ENCODE measurements at regions not wholly inside any gene's neighbourhood (a gene's known extent, or its start where the extent isn't known, plus 50 kb on each side); places are given as distances from the start of the nearest gene placed in this dataset.

DNA sequence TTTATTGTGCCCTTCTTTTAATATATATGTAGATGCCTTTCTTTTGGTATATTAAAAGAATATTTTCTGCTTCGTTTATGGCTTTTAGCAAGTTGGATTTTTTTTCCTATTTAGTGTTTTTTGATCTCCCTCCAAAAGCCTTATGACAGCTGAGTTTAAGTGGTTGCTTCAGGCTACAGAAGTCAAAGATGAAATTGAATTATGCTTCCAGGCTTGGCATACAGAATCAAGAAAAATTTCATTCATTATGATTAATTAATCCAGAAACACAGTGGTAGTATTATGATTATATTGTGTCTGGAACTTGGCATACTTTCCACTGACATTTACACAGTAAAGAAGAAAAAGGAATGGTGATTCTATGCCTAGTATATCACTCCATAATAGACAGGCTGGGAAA is 63.8 kb upstream of the SEM1 start:
- TF ChIP-seq, protein P1, sequence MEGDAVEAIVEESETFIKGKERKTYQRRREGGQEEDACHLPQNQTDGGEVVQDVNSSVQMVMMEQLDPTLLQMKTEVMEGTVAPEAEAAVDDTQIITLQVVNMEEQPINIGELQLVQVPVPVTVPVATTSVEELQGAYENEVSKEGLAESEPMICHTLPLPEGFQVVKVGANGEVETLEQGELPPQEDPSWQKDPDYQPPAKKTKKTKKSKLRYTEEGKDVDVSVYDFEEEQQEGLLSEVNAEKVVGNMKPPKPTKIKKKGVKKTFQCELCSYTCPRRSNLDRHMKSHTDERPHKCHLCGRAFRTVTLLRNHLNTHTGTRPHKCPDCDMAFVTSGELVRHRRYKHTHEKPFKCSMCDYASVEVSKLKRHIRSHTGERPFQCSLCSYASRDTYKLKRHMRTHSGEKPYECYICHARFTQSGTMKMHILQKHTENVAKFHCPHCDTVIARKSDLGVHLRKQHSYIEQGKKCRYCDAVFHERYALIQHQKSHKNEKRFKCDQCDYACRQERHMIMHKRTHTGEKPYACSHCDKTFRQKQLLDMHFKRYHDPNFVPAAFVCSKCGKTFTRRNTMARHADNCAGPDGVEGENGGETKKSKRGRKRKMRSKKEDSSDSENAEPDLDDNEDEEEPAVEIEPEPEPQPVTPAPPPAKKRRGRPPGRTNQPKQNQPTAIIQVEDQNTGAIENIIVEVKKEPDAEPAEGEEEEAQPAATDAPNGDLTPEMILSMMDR (IDR thresholded peaks at IDR 0.05; ENCODE audit: insufficient read depth, low read depth, low read length) = no peak
- TF ChIP-seq EZH2 (IDR thresholded peaks at IDR 0.05; ENCODE audit: insufficient read depth, low read length) = no peak
